ENCODE measurements at regions not wholly inside any gene's neighbourhood (a gene's known extent, or its start where the extent isn't known, plus 50 kb on each side); places are given as distances from the start of the nearest gene placed in this dataset.
"Not testable (repeated sequence)": the region's sequence is repeated elsewhere in the genome, so short reads cannot be mapped to it uniquely, and the experiment has no call there.

GRCh38 chr5:17123773-17124172 lies 93.7 kb upstream of the BASP1 start:
- not testable (repeated sequence) for DNase-seq (ENCODE audit: low spot score)

- DNase-seq (ENCODE audit: low spot score) = no peak
Observed at GRCh38 chr5:17127743-17128231, 89.6 kb upstream of the BASP1 start.

GRCh38 chr5:17129093-17129849 lies 88.2 kb upstream of the BASP1 start:
- no peak for DNase-seq (ENCODE audit: low spot score)

- DNase-seq (ENCODE audit: low spot score) = not testable (repeated sequence)
Observed at GRCh38 chr5:17130302-17130701, 87.1 kb upstream of the BASP1 start.

GRCh38 chr5:17132444-17133083 lies 84.9 kb upstream of the BASP1 start:
- no peak for DNase-seq (ENCODE audit: low spot score)

GRCh38 chr5:17135050-17135449 lies 82.4 kb upstream of the BASP1 start:
- no peak for DNase-seq (ENCODE audit: low spot score)

GRCh38 chr5:17143335-17143734 lies 74.1 kb upstream of the BASP1 start:
- no peak for DNase-seq (ENCODE audit: low spot score)

GRCh38 chr5:17146280-17146841 lies 71.1 kb upstream of the BASP1 start:
- DNase-seq (ENCODE audit: low spot score) = no peak

GRCh38 chr5:17147170-17147569 lies 70.3 kb upstream of the BASP1 start:
- DNase-seq (ENCODE audit: low spot score) = no peak

- no peak for DNase-seq (ENCODE audit: low spot score)
Observed at GRCh38 chr5:17147617-17148016, 69.8 kb upstream of the BASP1 start.

- DNase-seq (ENCODE audit: low spot score) = no peak
Observed at GRCh38 chr5:17148481-17148880, 69.0 kb upstream of the BASP1 start.

GRCh38 chr5:17149786-17150185 lies 67.6 kb upstream of the BASP1 start:
- DNase-seq (ENCODE audit: low spot score) = no peak

- no peak for DNase-seq (ENCODE audit: low spot score)
Observed at GRCh38 chr5:17150531-17150930, 66.9 kb upstream of the BASP1 start.

GRCh38 chr5:17151686-17152085 lies 65.7 kb upstream of the BASP1 start:
- DNase-seq (ENCODE audit: low spot score) = no peak

- no peak for DNase-seq (ENCODE audit: low spot score)
Observed at GRCh38 chr5:17154211-17154996, 63.0 kb upstream of the BASP1 start.

GRCh38 chr5:17156463-17156862 lies 61.0 kb upstream of the BASP1 start:
- no peak for DNase-seq (ENCODE audit: low spot score)

GRCh38 chr5:17157294-17157693 lies 60.1 kb upstream of the BASP1 start:
- no peak for DNase-seq (ENCODE audit: low spot score)

- no peak for DNase-seq (ENCODE audit: low spot score)
Observed at GRCh38 chr5:17157916-17158529, 59.4 kb upstream of the BASP1 start.

GRCh38 chr5:17160756-17161040 lies 56.7 kb upstream of the BASP1 start:
- DNase-seq (ENCODE audit: low spot score) = no peak

- no peak for DNase-seq (ENCODE audit: low spot score)
Observed at GRCh38 chr5:17161662-17162061, 55.8 kb upstream of the BASP1 start.

GRCh38 chr5:17163221-17163620 lies 54.2 kb upstream of the BASP1 start:
- DNase-seq (ENCODE audit: low spot score) = no peak

- no peak for DNase-seq (ENCODE audit: low spot score)
Observed at GRCh38 chr5:17167171-17167891, 50.1 kb upstream of the BASP1 start.

Data from putamen (tissue), 1 donor.